GM12878 (cell line): ENCODE measurements at regions not wholly inside any gene's neighbourhood (a gene's known extent, or its start where the extent isn't known, plus 50 kb on each side); places are given as distances from the start of the nearest gene placed in this dataset.

ENCODE experiments used
- ATAC-seq: fragments of 200-7000 bp; cut with Tn5 transposase; 3 replicates; pipeline ENCODE4 v1.9.1; 2020; ENCODE audit warnings: mild to moderate bottlenecking, moderate library complexity
- BruUV-seq: library from RNA; stranded (reverse); fragments of 400-500 nt; replicated peaks from 2 replicates; lab custom pipeline; 2021; lab: Mats Ljungman, UMichigan
- CTCF ChIA-PET: fragments of 300-600 bp; sonication (Branson Sonifier 250); formaldehyde crosslinking; extraction: SDS; loops from one replicate; lab custom pipeline; 2021; ENCODE audit warnings: inconsistent platforms; lab: Yijun Ruan, JAX
- POLR2A ChIA-PET: fragments of 350-600 bp; formaldehyde crosslinking; extraction: SDS; loops from one replicate; lab custom pipeline; 2021; ENCODE audit warnings: inconsistent platforms; lab: Charles Lee
- RAD21 ChIA-PET: fragments of 300-600 bp; sonication (Branson Sonifier 250); formaldehyde crosslinking; loops from one replicate; lab custom pipeline; 2023; ENCODE audit warnings: antibody characterized with exemption; ENCODE audit not compliant: unreplicated experiment; lab: Charles Lee
- SMC1A ChIA-PET: fragments of 300-600 bp; sonication (Branson Sonifier 250); formaldehyde crosslinking; loops from one replicate; lab custom pipeline; 2023; ENCODE audit not compliant: unreplicated experiment, uncharacterized antibody; lab: Charles Lee
- DNase-seq: peaks from one replicate; pipeline ENCODE4 v3.0.0-alpha.2; 2011; ENCODE audit warnings: low read depth, low spot score
- FAIRE-seq: peaks from 3 replicates; lab custom pipeline; 2011; peaks lifted over from hg19 to GRCh38; lab: Jason Lieb, UNC
- H2AFZ ChIP-seq: 2 replicates; pipeline ENCODE4 v1.6.0; 2011; ENCODE audit warnings: low read depth, low read length, control low read depth; ENCODE audit not compliant: control insufficient read depth
- H3K27ac ChIP-seq: 2 replicates; pipeline ENCODE4 v1.5.1; 2011; ENCODE audit warnings: control low read depth; ENCODE audit not compliant: control insufficient read depth, insufficient read depth
- H3K27me3 ChIP-seq, 2 experiments: replicated peaks in 1 of 2; 2 replicates each; pipeline versions ENCODE4 v1.6.0 to v1.6.1; 2011; ENCODE audit warnings: low read length in 1 of 2; ENCODE audit not compliant: control insufficient read depth in 2 of 2, insufficient read depth in 2 of 2
- H3K36me3 ChIP-seq, 2 experiments: 2 replicates each; pipeline ENCODE4 v1.5.1; 2011; ENCODE audit warnings: low read length in 1 of 2; ENCODE audit not compliant: control insufficient read depth in 2 of 2, insufficient read depth in 2 of 2
- H3K4me1 ChIP-seq: 2 replicates; pipeline ENCODE4 v1.6.1; 2011; ENCODE audit warnings: mild to moderate bottlenecking, low read length, moderate library complexity, mixed read lengths; ENCODE audit not compliant: control insufficient read depth, insufficient read depth
- H3K4me2 ChIP-seq: 2 replicates; pipeline ENCODE4 v1.6.0; 2011; ENCODE audit warnings: control low read depth; ENCODE audit not compliant: control insufficient read depth, insufficient read depth
- H3K4me3 ChIP-seq: fragments of 200-600 bp; sonication (generic); 2 replicates; pipeline ENCODE4 v1.5.1; 2016
- H3K79me2 ChIP-seq: 2 replicates; pipeline ENCODE4 v1.6.0; 2011; ENCODE audit warnings: low read length; ENCODE audit not compliant: control insufficient read depth, insufficient read depth
- H3K9ac ChIP-seq: 2 replicates; pipeline ENCODE4 v1.8.0; 2011; ENCODE audit warnings: low read length, control low read depth, mixed read lengths; ENCODE audit not compliant: control insufficient read depth, insufficient read depth
- H3K9me3 ChIP-seq: replicated peaks from 3 replicates; pipeline ENCODE4 v1.5.1; 2011; ENCODE audit warnings: mild to moderate bottlenecking, low read length; ENCODE audit not compliant: control insufficient read depth, insufficient read depth
- H4K20me1 ChIP-seq: 2 replicates; pipeline ENCODE4 v1.6.0; 2011; ENCODE audit not compliant: control insufficient read depth, insufficient read depth
- EED ChIP-seq: sonication (generic); IDR thresholded peaks from 2 replicates; pipeline ENCODE4 v1.6.1; 2016; ENCODE audit warnings: antibody characterized with exemption, low read depth
- ESRRA ChIP-seq: IDR thresholded peaks from 2 replicates; pipeline ENCODE4 v1.6.1; 2012; ENCODE audit warnings: mild to moderate bottlenecking, low read length, improper control_type of control experiment
- NR2C2 ChIP-seq: IDR thresholded peaks from 2 replicates; pipeline ENCODE4 v1.6.1; 2011; ENCODE audit warnings: borderline replicate concordance, low read depth; ENCODE audit not compliant: control insufficient read depth, insufficient read length
- POLR2AphosphoS5 ChIP-seq: IDR thresholded peaks from 2 replicates; pipeline ENCODE4 v1.6.1; 2011; ENCODE audit warnings: mild to moderate bottlenecking, low read length, inconsistent platforms
- RUNX3 ChIP-seq: IDR thresholded peaks from 2 replicates; pipeline ENCODE4 v1.6.1; 2012; ENCODE audit warnings: low read length, inconsistent platforms
- TAF1 ChIP-seq: IDR thresholded peaks from 2 replicates; pipeline ENCODE4 v1.6.1; 2011; ENCODE audit warnings: mild to moderate bottlenecking, low read depth, low read length, borderline replicate concordance
- ZNF622 ChIP-seq: fragments of 450-650 bp; IDR thresholded peaks from 2 replicates; pipeline ENCODE4 v1.6.1; 2017; ENCODE audit warnings: mild to moderate bottlenecking, inconsistent platforms
- WGBS: methylation state at CpG from one replicate; pipeline ENCODE4 v1.1.6; 2016; ENCODE audit warnings: low lambda C conversion rate; ENCODE audit not compliant: insufficient replicate concordance, insufficient coverage; ENCODE audit errors: missing lambda C conversion rate; 5-methylcytosine and 5-hydroxymethylcytosine counted together
- in situ Hi-C: fragments of 300-500 bp; cut with MboI; formaldehyde crosslinking; loops from 9 replicates; pipeline ENCODE4 v1.14.3; 2018; ENCODE audit warnings: mixed read lengths
- intact Hi-C: fragments of 100-400 bp; cut with micrococcal nuclease; formaldehyde crosslinking; loops from one replicate; pipeline ENCODE4 v1.14.2; 2022; ENCODE audit not compliant: unreplicated experiment
- TF ChIP-seq, protein P1 (sequence below): fragments of 150-350 bp; IDR thresholded peaks from 2 replicates; pipeline ENCODE4 v1.6.1; 2016; ENCODE audit warnings: low read depth, low read length

DNA sequence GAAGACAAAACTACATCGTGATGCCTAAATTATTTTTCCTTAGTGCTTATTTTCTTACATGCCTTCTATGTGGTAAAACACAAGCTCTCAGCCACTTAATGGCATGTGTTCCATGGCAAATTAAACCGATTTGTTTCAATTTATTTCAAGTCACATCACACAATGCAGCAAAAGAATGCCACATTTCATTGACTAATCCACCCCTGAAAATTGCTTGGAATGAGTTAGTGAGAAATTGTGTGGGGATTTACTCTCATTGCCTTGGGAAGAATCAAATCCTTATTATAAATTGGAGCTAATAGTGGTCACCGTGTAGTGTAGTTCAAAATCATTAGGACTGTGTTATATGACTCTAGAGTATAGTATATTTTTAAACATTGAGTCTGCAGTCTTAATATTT is 485.5 kb upstream of the KLHL1 start:
- DNase-seq (no peak), ATAC-seq (no peak), FAIRE-seq (no peak)
- Histone ChIP-seq H3K9me3 (no peaks in the 10 kb centered on the region), H3K27ac (no peak overlapping the region), H3K9ac (no peak overlapping the region), H3K4me2 (no peak overlapping the region), H3K4me3 (no peak overlapping the region), H4K20me1 (no peaks in the 10 kb centered on the region), H3K79me2 (no peaks in the 10 kb centered on the region), H3K27me3 (no peaks in the 10 kb centered on the region), H2AFZ (no peak overlapping the region), H3K36me3 (no peaks in the 10 kb centered on the region), H3K4me1 (no peaks in the 10 kb centered on the region)
- RAD21 ChIA-PET, result no interaction called here
- no TSS peak for BruUV-seq
- POLR2A ChIA-PET, result no interaction called here
- CTCF ChIA-PET, result no interaction called here
- TF ChIP-seq ESRRA, result no peak
- TF ChIP-seq NR2C2, result no peak
- TF ChIP-seq EED, result no peak
- no peak for TF ChIP-seq TAF1
- TF ChIP-seq, protein P1, sequence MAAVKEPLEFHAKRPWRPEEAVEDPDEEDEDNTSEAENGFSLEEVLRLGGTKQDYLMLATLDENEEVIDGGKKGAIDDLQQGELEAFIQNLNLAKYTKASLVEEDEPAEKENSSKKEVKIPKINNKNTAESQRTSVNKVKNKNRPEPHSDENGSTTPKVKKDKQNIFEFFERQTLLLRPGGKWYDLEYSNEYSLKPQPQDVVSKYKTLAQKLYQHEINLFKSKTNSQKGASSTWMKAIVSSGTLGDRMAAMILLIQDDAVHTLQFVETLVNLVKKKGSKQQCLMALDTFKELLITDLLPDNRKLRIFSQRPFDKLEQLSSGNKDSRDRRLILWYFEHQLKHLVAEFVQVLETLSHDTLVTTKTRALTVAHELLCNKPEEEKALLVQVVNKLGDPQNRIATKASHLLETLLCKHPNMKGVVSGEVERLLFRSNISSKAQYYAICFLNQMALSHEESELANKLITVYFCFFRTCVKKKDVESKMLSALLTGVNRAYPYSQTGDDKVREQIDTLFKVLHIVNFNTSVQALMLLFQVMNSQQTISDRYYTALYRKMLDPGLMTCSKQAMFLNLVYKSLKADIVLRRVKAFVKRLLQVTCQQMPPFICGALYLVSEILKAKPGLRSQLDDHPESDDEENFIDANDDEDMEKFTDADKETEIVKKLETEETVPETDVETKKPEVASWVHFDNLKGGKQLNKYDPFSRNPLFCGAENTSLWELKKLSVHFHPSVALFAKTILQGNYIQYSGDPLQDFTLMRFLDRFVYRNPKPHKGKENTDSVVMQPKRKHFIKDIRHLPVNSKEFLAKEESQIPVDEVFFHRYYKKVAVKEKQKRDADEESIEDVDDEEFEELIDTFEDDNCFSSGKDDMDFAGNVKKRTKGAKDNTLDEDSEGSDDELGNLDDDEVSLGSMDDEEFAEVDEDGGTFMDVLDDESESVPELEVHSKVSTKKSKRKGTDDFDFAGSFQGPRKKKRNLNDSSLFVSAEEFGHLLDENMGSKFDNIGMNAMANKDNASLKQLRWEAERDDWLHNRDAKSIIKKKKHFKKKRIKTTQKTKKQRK, result no peak
- no peak for TF ChIP-seq RUNX3
- no peak for TF ChIP-seq ZNF622
- no peak for TF ChIP-seq POLR2AphosphoS5
- intact Hi-C loops (no loop called here), in situ Hi-C loops (no loop called here)
- SMC1A ChIA-PET, result no interaction called here
- 0% methylated on average over 2 of the region's 3 CpGs for WGBS
